ENCODE measurements at regions not wholly inside any gene's neighbourhood (a gene's known extent, or its start where the extent isn't known, plus 50 kb on each side); places are given as distances from the start of the nearest gene placed in this dataset.
"Not testable (repeated sequence)": the region's sequence is repeated elsewhere in the genome, so short reads cannot be mapped to it uniquely, and the experiment has no call there.

GRCh38 chr3:6704817-6705216 lies 156.1 kb upstream of the GRM7 start:
- TF ChIP-seq POLR2A, CTCF (IDR thresholded peaks at IDR 0.05): not testable (repeated sequence)

Data from Peyer's patch (tissue), 4 donors.